Left ventricle myocardium superior (tissue), 1 donor: ENCODE measurements at regions not wholly inside any gene's neighbourhood (a gene's known extent, or its start where the extent isn't known, plus 50 kb on each side); places are given as distances from the start of the nearest gene placed in this dataset.
"Not testable (repeated sequence)": the region's sequence is repeated elsewhere in the genome, so short reads cannot be mapped to it uniquely, and the experiment has no call there.

Experiments
- ATAC-seq: fragments of 200-7000 bp; cut with Tn5 transposase; one replicate; pipeline ENCODE4 v1.9.1; 2020; ENCODE audit warnings: mild to moderate bottlenecking, moderate library complexity
- DNase-seq: peaks from one replicate; pipeline ENCODE4 v3.0.0-alpha.2; 2020
- intact Hi-C: fragments of 100-400 bp; cut with micrococcal nuclease; formaldehyde crosslinking; loops from one replicate; pipeline ENCODE4 v1.11.0; 2022
- donor health status: DM: no; HTN: yes; CAD: no; lungs with severe emphysema.

DNA sequence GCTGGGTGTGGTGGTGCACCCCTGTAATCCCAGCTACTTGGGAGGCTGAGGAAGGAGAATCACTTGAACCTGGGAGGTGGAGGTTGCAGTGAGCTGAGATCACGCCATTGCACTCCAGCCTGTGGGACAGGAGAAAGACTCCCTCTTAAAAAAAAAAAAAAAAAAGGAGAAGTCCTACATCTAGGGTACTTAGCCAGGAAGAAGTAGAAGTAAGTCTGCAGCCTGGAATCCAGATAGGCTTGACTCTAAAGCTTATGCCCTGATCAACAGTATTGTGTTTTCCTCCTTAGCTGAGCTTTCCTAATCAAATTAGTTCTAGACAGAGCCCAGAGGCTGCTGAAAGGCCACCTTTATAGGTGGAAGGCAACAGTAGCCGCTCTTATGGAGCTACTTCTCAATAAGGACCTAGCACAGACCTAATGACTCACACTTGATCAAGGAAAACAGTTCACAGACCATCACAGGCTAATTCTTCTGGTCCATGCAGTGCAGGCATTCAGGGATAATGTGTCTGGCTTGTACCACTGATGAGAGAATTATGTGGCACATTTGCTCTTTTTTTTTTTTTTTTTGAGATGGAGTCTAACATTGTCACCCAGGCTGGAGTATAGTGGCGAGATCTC is 105.5 kb upstream of the KLF4 start:
- DNase-seq (no peak), ATAC-seq (no peak)
- intact Hi-C loops = no loop called here

DNA sequence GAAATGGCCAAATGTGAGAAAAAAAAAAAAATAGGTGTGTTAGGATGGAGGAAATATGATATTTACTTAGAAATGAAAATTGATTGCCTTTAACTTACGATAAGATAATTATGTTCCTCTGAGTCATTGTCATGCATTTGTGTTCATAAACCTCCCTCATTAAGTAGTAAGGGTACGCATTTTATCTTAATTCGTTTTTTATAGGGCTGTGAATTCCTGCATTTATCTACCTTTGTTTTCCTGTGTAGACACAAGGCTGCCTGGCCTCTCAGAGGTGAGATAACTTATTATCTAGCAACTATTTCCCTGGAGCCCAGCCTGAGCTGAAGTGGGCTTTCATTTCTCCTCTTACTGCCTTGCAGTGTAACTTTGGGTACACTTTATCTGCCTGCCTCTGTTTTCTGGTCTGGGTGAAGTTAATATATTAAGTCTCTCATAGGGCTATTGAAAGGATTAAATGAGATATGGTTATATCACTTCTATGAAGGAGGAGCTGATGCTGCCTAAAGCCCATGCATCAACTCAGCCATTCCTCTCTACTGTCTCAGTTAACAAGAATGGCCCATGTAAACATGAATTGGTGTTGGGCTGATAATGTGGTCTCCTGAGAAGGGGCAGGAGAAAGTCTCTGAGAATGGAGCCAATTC is 103.8 kb upstream of the KLF4 start:
- DNase-seq (no peak), ATAC-seq (no peak)
- intact Hi-C loops = no loop called here

DNA sequence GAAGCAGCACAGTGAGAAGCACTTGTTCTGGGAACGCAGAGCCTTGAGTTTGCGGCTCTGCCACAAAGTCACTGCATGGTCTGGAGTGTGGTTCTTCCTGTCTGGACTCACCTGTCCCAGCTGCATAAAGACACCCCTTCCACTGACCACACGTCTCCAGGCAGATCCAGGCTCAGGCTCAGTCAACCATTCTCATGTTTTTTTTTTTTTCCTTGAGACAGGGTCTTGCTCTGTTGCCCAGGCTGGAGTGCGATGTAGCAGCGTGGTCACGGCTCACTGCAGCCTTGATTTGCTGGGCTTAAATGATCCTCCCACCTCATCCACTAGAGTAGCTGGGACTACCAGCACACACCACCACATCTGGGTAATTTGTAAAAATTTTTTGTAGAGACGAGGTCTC is 102.9 kb upstream of the KLF4 start:
- DNase-seq = no peak
- intact Hi-C loops = no loop called here
- no peak for ATAC-seq

DNA sequence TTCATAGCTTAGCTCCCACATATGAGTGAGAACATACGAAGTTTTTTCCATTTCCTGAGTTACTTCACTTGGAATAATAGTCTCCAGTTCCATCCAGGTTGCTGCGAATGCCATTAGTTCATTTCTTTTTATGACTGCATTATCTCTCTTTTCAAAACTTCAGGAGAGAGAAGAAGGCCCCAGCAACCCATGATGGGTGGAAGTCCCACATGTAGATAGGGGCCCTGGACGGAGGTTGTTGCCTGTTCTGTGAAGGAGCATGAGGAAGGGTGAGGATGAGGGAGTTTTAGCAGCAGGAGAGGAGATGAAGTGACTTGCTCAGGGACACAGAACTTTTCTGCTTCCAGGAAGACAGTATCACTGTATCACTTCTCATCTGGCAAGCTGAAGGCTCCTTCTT is 102.2 kb upstream of the KLF4 start:
- intact Hi-C loops = no loop called here

DNA sequence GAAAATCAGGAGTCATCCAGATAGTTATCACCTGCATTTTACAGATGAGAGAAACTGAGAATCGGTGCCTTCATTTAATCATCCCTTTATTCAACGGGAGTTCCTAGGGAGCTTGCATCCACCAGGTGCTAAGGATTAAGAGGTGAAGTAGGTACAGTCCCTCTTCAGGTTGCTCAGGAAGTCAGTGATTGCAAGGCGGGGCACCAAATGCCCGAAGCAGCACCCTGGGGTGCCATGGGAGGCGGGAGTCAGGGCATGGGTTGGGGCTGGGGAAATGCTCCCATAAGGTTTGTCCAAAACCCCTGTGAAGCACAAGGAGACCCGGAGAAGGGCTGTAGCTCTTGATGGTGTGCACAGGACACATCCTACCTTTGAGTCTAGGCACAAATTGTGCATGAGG is 98.8 kb upstream of the KLF4 start:
- intact Hi-C loops = no loop called here
- DNase-seq = no peak
- no peak for ATAC-seq

More for the DNA sequence above, 102.2 kb upstream of the KLF4 start:
- no peak for DNase-seq
- ATAC-seq = no peak

DNA sequence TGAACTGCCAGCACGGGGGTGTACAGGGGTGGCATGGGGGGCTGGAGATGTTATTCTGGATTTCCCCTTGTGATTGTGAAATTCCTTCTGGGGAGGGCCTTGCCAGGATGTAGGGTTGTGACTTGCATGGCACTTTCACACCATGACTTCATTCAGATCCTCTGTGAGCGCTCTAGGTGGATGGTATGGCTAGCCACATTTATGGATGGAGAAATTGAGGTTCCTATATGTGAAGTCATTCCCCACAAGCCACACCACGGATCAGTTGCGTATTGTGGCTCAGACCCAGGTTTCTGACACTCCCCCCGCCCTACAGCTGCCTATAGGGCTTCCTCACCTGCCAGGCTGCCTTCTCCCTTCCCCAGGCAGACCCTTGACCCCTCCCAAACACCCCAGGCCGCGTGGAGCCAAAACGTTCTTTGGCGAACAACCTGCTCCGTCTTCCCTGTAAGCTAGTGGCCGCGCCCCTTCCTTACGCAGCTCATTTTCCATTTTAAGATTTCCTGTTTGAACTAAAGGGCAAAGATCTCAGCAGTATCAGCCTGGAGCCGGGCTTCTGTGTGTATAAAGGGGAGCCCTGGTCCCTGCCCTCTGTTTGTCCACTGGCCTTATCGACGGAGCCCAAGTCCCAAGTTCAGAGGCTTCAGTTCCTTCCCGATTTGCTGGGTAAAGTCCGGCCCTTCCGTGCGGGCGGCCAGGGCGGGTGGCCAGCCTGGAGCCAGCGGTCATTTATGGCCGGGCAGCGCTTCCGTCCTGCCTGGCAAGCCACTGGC is 97.8 kb upstream of the KLF4 start:
- DNase-seq (peak; percentile 60), ATAC-seq (peak; percentile 85)
- intact Hi-C loops = no loop called here

DNA sequence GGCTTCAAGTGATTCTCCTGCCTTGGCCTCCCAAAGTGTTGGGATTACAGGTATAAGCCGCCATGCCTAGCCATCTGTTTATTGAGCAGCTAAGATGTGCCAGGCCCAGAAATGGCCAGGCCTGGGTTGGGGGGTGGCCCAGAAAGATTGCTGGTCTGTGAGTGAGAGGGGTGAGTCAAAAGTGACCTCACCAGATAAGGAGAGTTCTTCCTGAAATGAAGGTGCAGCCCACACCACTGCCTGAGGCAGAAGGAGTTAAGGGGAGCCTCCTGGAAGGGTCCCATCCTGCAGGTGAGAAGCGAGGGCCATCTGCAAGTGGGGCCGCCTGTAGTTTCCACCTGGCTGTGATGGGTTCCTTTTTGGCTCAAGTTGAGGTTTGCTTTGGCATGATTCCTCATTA is 96.9 kb upstream of the KLF4 start:
- DNase-seq = no peak
- ATAC-seq = no peak

DNA sequence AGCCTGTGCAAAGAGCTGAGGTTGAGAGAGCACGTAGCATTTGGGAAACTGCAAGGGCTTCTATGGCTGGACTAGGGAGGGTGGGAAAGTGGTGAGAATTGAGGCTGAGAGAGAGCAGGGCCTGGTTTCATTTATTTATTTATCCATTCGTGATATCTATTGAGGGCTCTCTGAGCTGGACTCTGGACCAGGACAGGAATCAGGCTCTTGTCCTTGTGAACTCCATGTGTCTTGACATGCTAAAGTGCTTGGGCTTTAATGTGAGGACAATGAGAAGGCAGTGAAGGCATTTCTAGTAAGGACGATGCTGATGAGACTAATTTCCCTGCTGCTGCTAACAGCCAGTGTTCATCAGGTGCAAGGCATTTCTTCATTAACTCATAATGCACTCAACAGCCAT is 95.9 kb upstream of the KLF4 start:
- intact Hi-C loops = no loop called here
- no peak for DNase-seq
- ATAC-seq = no peak

More for the DNA sequence above, 96.9 kb upstream of the KLF4 start:
- intact Hi-C loops = no loop called here

DNA sequence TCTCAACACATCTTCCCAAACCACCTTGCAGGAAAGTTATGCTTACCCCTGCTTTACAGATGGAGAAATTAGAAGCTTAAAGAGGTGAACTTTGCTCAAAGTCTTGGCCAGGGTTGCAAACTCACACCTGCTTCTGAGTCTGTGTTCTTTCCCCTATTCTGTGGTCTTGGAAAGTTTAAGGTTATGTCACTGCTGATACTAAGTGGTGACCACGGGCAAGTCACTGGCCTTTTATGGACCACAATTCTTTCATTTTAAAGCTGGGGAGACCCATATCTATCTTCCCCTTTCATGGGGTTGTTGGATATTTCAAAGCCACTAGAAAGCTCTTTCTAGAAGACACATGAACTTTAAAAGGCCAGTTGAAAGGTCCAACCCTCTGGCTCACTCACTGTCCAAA is 95.4 kb upstream of the KLF4 start:
- intact Hi-C loops = no loop called here
- ATAC-seq (no peak), DNase-seq (no peak)

DNA sequence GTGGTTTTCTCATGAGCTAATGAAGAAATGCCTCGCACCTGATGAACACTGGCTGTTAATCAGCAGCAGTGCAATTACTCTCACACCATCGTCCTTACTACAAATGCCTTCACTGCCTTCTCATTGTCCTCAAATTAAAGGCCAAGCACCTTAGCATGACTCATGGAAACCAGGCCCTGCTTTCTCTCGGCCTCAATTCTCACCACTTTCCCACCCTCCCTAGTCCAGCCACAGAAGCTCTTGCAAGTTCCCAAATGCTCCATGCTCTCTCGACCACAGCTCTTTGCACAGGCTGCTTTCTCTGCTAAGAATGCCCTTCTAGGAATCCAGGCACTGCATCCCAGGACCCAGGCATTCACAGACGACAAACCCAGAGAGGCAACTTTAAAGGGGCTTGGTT is 94.6 kb upstream of the KLF4 start:
- DNase-seq (no peak), ATAC-seq (no peak)
- intact Hi-C loops = no loop called here

DNA sequence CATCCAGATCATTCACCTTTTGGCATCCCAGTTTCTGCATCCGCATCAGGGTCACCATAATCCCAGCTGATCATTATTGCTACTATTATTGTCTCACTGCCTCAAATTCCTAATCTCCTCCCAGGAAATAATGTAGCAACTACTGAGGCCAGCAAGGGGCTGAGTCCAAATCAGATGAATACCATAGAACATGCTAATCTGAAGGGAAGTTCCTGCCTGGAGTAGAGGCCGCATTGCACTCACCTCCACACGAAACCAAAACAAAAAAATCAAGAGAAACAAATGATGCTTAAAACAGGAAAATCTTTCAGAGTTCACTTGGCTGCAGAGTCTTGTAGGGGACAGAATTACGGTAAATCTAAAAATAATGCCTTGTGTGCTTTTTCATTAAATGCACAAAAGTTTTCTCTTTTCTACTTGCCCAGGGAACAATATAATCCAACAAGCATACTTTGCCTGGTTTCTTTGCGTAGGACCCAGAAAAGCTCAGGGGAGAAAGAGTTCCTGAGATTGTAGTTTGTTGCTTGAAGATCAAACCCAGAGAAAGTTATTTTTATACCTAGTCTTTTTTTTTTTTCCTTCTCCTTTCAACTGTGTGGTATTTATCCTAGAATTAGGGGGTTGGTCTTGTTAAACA is 87.7 kb upstream of the KLF4 start:
- intact Hi-C loops = no loop called here

DNA sequence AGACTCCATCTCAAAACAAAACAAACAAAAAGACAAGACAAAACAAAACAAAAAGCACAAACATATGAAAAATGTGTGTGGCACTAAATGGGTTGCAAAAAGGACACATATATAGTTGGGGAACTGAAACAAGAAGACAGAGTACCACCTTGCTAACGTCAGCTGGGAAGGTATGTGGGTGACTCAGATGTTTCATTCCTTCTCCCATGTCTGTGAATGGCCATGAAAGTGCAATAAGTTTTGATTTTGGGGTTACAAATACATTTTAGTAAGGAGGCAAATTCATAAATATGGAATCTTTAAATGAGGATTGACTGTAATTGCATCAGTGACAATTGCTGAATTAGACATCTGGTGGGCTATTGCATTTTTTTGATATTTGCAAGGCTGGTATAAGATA is 81.6 kb upstream of the KLF4 start:
- intact Hi-C loops = no loop called here
- ATAC-seq (no peak), DNase-seq (no peak)

More for the DNA sequence above, 87.7 kb upstream of the KLF4 start:
- no peak for DNase-seq
- peak; percentile 59 for ATAC-seq

DNA sequence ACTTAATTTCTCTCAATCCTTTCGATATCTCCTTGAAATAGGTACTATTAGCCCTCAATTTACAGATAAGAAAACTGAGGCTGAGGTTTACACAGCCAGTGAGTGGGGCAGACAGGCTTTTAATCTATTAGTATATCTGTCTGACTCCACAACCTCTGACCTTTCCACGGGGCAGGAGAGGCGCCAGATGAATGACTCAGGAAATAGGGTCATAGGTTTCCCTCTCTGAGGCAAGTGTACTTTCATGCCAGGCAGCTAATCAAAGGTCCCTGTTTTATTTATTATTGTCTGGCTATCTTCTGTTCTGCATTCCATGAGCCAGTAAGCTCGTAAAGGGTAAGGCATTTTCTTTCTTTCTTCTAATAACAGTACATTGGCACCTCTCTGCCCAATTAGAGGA is 79.6 kb upstream of the KLF4 start:
- DNase-seq = no peak
- intact Hi-C loops = no loop called here
- ATAC-seq = no peak

DNA sequence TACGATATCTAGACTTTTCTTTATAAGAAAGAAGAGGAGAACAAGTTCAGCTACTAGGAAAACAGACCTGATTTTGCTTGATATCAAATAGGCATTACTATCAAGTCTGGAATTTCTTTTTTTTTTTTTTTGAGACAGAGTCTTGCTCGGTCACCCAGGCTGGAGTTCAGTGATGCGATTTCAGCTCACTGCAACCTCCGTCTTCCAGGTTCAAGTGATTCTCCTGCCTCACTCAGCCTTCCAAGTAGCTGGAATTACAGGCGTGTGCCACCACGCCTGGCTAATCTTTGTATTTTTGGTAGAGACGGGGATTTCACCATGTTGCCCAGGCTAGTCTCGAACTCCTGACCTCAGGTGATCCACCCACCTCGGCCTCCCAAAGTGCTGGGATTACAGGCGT is 78.8 kb upstream of the KLF4 start:
- DNase-seq, ATAC-seq, intact Hi-C loops: not testable (repeated sequence)

DNA sequence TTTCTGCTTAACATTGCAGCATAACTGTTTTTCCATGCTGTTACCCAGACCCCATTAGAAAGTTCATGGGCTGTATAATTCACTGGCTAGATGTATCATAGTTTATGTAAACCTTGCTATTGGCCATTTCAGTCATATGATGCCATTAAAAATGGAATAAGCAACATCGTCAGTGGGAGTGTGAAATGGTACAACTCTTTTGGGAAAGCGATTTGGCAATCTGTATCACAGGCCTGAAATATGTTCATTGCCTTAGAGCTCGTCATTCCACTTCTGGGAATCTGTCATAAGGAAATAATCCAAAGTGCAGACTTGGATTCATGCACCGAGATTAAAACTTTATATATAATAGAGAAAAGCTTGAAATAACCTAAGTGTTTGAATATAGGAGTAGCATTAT is 77.9 kb upstream of the KLF4 start:
- no peak for DNase-seq
- intact Hi-C loops = no loop called here
- ATAC-seq = no peak

DNA sequence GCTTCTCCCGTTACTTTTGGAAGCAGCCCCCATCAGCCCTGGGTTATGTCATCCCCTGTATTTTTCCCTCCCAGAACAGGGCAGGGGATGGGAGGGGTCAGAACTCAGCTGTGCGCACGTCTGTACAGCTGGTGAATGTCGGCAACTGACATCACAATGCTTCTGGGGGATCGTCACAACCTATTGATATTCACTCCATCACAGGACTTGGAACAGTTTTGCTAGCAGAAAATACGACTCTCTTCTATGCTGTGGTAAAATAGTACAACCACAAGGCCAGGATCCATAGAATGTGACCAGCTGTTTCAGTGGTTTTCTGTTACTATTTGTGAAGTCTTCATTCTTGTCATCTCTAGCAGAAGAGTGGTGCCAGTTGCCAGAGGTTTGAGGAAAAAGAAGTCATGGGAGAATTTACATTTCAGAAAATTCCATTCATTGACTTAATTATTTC is 77.1 kb upstream of the KLF4 start:
- peak; percentile 84 for ATAC-seq
- DNase-seq = no peak
- intact Hi-C loops = no loop called here

DNA sequence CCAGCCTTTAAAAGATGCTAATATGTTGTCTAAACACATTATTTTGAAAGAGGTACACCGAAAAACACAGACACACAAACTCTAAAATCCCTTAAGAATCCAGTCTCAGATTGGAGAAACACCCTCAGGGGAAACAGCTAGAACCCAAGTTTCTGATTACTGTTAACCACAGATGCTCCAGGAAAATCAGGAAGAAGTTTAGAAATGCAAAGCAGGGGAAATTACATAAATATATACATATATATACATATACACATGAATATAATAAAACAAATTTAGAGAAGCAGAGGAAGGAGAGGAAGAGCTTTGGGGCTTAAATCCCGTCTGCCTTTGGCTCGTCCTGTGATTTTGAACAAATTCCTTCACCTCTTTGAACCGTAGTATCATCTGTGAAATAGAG is 73.2 kb upstream of the KLF4 start:
- ATAC-seq (no peak), DNase-seq (no peak)
- intact Hi-C loops = no loop called here

DNA sequence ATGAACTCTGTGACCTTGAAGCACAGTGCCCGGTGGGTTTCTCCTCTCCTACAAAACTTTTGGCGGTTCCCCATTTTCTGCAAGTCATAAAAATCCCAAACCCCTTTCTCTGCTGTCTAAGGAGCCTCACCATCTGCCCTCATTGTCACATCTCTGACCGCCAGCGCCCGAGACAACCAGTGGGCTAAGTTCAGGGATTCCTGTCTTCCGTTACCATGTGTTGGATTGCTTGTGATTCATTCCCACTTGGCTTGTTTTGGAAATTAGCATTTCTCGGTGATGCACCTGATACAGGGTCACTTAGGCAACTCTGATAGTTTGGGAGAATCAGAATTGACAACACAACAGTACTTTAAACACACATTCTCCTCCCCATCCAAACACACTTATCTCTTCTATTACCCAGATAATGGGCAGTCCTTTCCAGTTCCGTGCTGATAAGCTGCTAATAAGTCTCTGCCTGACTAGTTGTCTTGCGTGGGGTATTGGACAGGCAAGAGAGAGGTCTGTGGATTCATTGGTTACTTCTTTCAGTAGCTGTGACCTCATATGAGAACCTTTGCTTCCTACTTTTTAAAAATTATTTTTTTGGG is 70.0 kb upstream of the KLF4 start:
- ATAC-seq (no peak), DNase-seq (no peak)
- intact Hi-C loops = no loop called here

DNA sequence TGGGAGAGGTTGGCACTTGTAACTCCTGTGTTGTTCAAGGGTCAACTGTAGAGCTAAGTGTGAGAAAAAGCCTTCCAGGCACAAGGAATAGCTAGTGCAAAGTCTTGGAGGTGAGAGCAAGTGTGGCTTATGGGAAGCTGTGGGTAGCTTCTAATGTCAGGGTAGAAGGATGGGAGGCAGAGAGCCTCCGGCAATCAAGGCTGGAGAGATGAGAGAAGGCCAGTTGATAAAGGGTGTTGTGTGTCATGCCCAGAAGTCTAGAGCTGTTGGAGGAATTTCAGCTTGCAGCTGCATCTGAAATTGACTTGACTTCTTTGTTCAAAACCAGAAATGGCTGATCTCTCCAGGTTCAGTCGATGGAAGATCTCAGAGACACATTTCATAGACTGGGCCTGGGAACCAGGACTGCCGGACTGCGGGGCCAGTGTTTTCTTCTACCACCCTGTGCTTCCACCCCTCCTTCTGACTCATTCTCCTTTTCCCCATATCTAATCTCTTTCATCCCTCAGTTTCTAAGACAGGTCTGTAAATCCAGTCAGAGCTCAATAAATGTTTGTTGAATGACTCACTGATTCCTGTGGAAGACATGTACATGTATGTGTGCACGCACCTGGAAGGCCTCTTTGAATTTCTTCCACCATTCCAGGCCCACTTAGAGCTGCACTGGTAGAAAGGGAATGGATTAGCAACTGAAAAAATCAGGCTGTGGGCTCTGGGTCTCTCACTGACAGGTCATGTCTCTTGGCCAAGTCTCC is 67.8 kb upstream of the KLF4 start:
- DNase-seq = no peak
- ATAC-seq = no peak
- intact Hi-C loops = no loop called here
